Stimulated activated CD8-positive, alpha-beta memory T cell treated with anti-CD3 and anti-CD28 coated beads, Interleukin-2, amount 100 ng/mL, for 48 hours (primary cell): ENCODE measurements at regions not wholly inside any gene's neighbourhood (a gene's known extent, or its start where the extent isn't known, plus 50 kb on each side); places are given as distances from the start of the nearest gene placed in this dataset.
"Not testable (repeated sequence)": the region's sequence is repeated elsewhere in the genome, so short reads cannot be mapped to it uniquely, and the experiment has no call there.

Source experiments
- DNase-seq, 2 donors: peaks; one replicate each; pipeline ENCODE4 v3.0.0-alpha.2; 2020; ENCODE audit warnings: low read depth in 2 of 2

- DNase-seq = no peak
These were observed 207.7 kb downstream of the YTHDC2 start for GRCh38 chr5:113721171-113721570.

- no peak for DNase-seq
These were observed 209.5 kb downstream of the YTHDC2 start for GRCh38 chr5:113723021-113723420.

GRCh38 chr5:113735751-113736150, 222.3 kb downstream of the YTHDC2 start:
- DNase-seq = no peak

GRCh38 chr5:113742176-113742575, 228.7 kb downstream of the YTHDC2 start:
- no peak for DNase-seq

GRCh38 chr5:113742639-113743038, 229.1 kb downstream of the YTHDC2 start:
- no peak for DNase-seq

GRCh38 chr5:113748403-113748802, 234.9 kb downstream of the YTHDC2 start:
- no peak for DNase-seq

- DNase-seq = no peak
These were observed 235.8 kb downstream of the YTHDC2 start for GRCh38 chr5:113749334-113749733.

GRCh38 chr5:113753182-113753581, 239.7 kb downstream of the YTHDC2 start:
- not testable (repeated sequence) for DNase-seq

GRCh38 chr5:113755516-113755915, 242.0 kb downstream of the YTHDC2 start:
- no peak for DNase-seq

- DNase-seq = no peak
These were observed 244.0 kb downstream of the YTHDC2 start for GRCh38 chr5:113757508-113757907.

GRCh38 chr5:113759505-113759904, 246.0 kb downstream of the YTHDC2 start:
- no peak for DNase-seq

- no peak for DNase-seq
These were observed 247.0 kb downstream of the YTHDC2 start for GRCh38 chr5:113760486-113760885.

- no peak for DNase-seq
These were observed 248.1 kb downstream of the YTHDC2 start for GRCh38 chr5:113761594-113761993.

GRCh38 chr5:113764382-113764781, 250.9 kb downstream of the YTHDC2 start:
- DNase-seq = no peak

- not testable (repeated sequence) for DNase-seq
These were observed 253.3 kb downstream of the YTHDC2 start for GRCh38 chr5:113766827-113767226.

- DNase-seq = no peak
These were observed 257.2 kb downstream of the YTHDC2 start for GRCh38 chr5:113770648-113771047.

GRCh38 chr5:113771483-113771882, 258.0 kb downstream of the YTHDC2 start:
- no peak for DNase-seq

- DNase-seq = no peak
These were observed 262.7 kb downstream of the YTHDC2 start for GRCh38 chr5:113776168-113776567.

GRCh38 chr5:113776832-113777525, 263.5 kb downstream of the YTHDC2 start:
- no peak for DNase-seq

GRCh38 chr5:113778147-113778546, 264.7 kb downstream of the YTHDC2 start:
- no peak for DNase-seq

- no peak for DNase-seq
These were observed 274.7 kb downstream of the YTHDC2 start for GRCh38 chr5:113788141-113788655.

- DNase-seq = no peak
These were observed 276.3 kb downstream of the YTHDC2 start for GRCh38 chr5:113789769-113790168.

- DNase-seq = no peak
These were observed 279.3 kb downstream of the YTHDC2 start for GRCh38 chr5:113792806-113793205.

GRCh38 chr5:113794981-113795380, 281.5 kb downstream of the YTHDC2 start:
- DNase-seq = no peak
